GM10248 (cell line): ENCODE measurements at regions not wholly inside any gene's neighbourhood (a gene's known extent, or its start where the extent isn't known, plus 50 kb on each side); places are given as distances from the start of the nearest gene placed in this dataset.
"Not testable (repeated sequence)": the region's sequence is repeated elsewhere in the genome, so short reads cannot be mapped to it uniquely, and the experiment has no call there.

Source experiments
- CTCF ChIA-PET: fragments of 300-600 bp; sonication (Branson Sonifier 250); formaldehyde crosslinking; extraction: SDS; loops from one replicate; lab custom pipeline; 2021; ENCODE audit warnings: antibody characterized with exemption; lab: Yijun Ruan, JAX
- POLR2A ChIA-PET: fragments of 350-650 bp; sonication (Branson Sonifier 250); formaldehyde crosslinking; extraction: SDS; loops from one replicate; lab custom pipeline; 2020; ENCODE audit warnings: antibody characterized with exemption; lab: Yijun Ruan, JAX
- DNase-seq: peaks from one replicate; pipeline ENCODE4 v3.0.0; 2012; ENCODE audit errors: extremely low spot score
- TF ChIP-seq, protein P1 (sequence below): IDR thresholded peaks from 2 replicates; pipeline ENCODE4 v1.5.1; 2012; ENCODE audit warnings: mild to moderate bottlenecking, low read depth; ENCODE audit errors: extremely low read depth, missing control alignments, control extremely low read depth

DNA sequence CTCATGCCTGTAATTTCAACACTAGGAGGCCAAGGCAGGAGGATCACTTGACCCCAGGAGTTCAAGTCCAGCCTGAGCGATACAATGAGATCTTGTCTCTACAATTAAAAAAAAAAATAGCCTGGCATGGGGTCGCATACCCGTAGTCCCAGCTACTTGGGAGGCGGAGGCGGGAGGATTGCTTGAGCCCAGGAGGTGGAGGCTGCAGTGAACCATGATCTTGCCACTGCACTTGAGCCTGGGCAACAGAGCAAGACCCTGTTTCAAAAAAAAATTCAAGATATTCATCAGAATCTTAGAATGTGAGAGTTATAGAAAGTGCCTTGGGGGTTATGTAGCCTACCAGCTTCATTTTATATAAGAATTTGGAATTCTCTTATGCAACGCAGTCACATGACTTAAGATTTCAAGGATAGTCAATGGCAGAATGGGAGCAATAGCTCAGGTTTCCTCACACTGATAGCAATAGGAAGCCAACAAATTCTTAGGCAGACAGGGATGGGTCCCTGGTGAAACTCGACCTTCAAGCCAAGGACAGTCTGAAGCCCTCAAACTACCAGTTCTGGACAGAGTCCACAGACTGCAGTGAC, 462.5 kb downstream of the SETD4 start:
- TF ChIP-seq, protein P1, sequence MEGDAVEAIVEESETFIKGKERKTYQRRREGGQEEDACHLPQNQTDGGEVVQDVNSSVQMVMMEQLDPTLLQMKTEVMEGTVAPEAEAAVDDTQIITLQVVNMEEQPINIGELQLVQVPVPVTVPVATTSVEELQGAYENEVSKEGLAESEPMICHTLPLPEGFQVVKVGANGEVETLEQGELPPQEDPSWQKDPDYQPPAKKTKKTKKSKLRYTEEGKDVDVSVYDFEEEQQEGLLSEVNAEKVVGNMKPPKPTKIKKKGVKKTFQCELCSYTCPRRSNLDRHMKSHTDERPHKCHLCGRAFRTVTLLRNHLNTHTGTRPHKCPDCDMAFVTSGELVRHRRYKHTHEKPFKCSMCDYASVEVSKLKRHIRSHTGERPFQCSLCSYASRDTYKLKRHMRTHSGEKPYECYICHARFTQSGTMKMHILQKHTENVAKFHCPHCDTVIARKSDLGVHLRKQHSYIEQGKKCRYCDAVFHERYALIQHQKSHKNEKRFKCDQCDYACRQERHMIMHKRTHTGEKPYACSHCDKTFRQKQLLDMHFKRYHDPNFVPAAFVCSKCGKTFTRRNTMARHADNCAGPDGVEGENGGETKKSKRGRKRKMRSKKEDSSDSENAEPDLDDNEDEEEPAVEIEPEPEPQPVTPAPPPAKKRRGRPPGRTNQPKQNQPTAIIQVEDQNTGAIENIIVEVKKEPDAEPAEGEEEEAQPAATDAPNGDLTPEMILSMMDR: no peak
- no peak for DNase-seq
- POLR2A ChIA-PET: no interaction called here
- CTCF ChIA-PET: no interaction called here

GRCh38 chr21:35594905-35595304, 465.4 kb downstream of the SETD4 start:
- CTCF ChIA-PET: interaction anchor here (1.2 kb wide), 1 partner anchor 11 kb away, joined by 3 read pairs; no protein-coding TSS in a partner anchor
- TF ChIP-seq, protein P1: no peak
- DNase-seq: no peak
- POLR2A ChIA-PET: no interaction called here

- DNase-seq: no peak
- TF ChIP-seq, protein P1: no peak
- POLR2A ChIA-PET: no interaction called here
- CTCF ChIA-PET: no interaction called here
Measured at GRCh38 chr21:35593000-35593502, 467.3 kb downstream of the SETD4 start.

DNA sequence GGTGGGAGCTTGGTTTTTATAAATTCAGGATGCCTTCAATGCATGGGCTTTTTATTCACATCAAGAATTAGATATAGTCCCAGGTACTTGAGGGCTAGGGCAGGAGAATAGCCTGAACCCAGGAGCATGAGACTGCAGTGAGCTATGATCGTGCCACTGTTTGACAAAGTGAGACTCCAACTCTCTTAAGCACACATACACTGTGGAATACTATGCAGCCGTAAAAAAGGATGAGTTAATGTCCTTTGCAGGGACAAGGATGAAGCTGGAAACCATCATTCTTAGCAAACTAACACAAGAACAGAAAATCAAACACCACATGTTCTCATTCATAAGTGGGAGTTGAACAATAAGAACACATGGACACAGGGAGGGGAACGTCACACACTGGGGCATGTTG, 470.0 kb downstream of the SETD4 start:
- CTCF ChIA-PET, POLR2A ChIA-PET, DNase-seq: not testable (repeated sequence)

GRCh38 chr21:35587841-35588380, 472.4 kb downstream of the SETD4 start:
- POLR2A ChIA-PET: no interaction called here
- CTCF ChIA-PET: no interaction called here
- no peak for DNase-seq
- TF ChIP-seq, protein P1: no peak

DNA sequence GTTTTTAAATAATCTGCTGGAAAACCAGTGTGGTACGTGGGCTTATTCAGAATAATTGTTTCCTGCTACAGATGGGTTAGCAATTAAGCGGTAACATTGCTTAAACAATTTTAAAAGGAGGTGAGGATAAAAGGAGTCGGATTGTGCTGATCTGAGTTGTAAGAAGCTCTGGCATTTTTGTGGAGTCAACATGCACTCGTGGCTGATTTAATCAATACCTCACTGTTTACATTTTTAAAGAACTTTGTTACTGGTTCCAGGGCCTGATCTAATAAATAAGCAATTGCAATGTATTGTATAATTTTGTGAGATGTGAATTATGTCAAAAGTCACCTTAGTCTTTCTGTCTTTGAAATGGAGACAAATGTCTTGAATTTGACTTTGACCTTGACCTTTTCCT, 474.0 kb downstream of the SETD4 start:
- POLR2A ChIA-PET: no interaction called here
- CTCF ChIA-PET: no interaction called here
- DNase-seq: no peak
- TF ChIP-seq, protein P1: no peak

GRCh38 chr21:35585878-35586277, 474.4 kb downstream of the SETD4 start:
- DNase-seq: no peak
- ChIA-PET CTCF (no interaction called here), POLR2A (no interaction called here)
- TF ChIP-seq, protein P1: no peak
